ENCODE measurements at regions not wholly inside any gene's neighbourhood (a gene's known extent, or its start where the extent isn't known, plus 50 kb on each side); places are given as distances from the start of the nearest gene placed in this dataset. TPM values are rescaled to one million over a fixed set of nuclear protein-coding genes. Genes with fewer than 3 reads are reported as not detected.
"Not testable (repeated sequence)": the region's sequence is repeated elsewhere in the genome, so short reads cannot be mapped to it uniquely, and the experiment has no call there.

- not testable (repeated sequence) for H3K9me3 ChIP-seq (ENCODE audit: control insufficient read depth in 3 of 3, low read length in 3 of 3); H3K27me3 ChIP-seq (ENCODE audit: control insufficient read depth in 3 of 3, insufficient read depth in 3 of 3, low read length in 3 of 3); H3K36me3 ChIP-seq (ENCODE audit: control insufficient read depth in 3 of 3, insufficient read depth in 3 of 3, low read length in 3 of 3); H3K4me3 ChIP-seq (ENCODE audit: low read length in 3 of 3); H3K9ac ChIP-seq (ENCODE audit: low read depth in 1 of 3, low read length in 3 of 3); H3K4me1 ChIP-seq (ENCODE audit: control insufficient read depth in 3 of 3, insufficient read depth in 3 of 3, low read length in 3 of 3); H3K27ac ChIP-seq (ENCODE audit: low read depth, low read length)
Observed at GRCh38 chr13:46437808-46438404, 50.9 kb upstream of the RUBCNL start.

Small RNA genes in the stretch of these regions (small RNA-seq; reads per million reads assigned to genes)
- gene COX17P1, result not detected
